ENCODE measurements at regions not wholly inside any gene's neighbourhood (a gene's known extent, or its start where the extent isn't known, plus 50 kb on each side); places are given as distances from the start of the nearest gene placed in this dataset.
"Not testable (repeated sequence)": the region's sequence is repeated elsewhere in the genome, so short reads cannot be mapped to it uniquely, and the experiment has no call there.

GRCh38 chr10:65235266-65235665 is 1690.6 kb upstream of the LRRTM3 start:
- DNase-seq (ENCODE audit: low read depth, low spot score): no peak

GRCh38 chr10:65235846-65236245 is 1690.0 kb upstream of the LRRTM3 start:
- no peak for DNase-seq (ENCODE audit: low read depth, low spot score)

- no peak for DNase-seq (ENCODE audit: low read depth, low spot score)
Measured at GRCh38 chr10:65265451-65265954, 1660.3 kb upstream of the LRRTM3 start.

- not testable (repeated sequence) for DNase-seq (ENCODE audit: low read depth, low spot score)
Measured at GRCh38 chr10:65269551-65269950, 1656.3 kb upstream of the LRRTM3 start.

GRCh38 chr10:65270969-65271368 is 1654.9 kb upstream of the LRRTM3 start:
- no peak for DNase-seq (ENCODE audit: low read depth, low spot score)

GRCh38 chr10:65273115-65273514 is 1652.7 kb upstream of the LRRTM3 start:
- peak; percentile 3 for DNase-seq (ENCODE audit: low read depth, low spot score)

GRCh38 chr10:65275296-65275695 is 1650.5 kb upstream of the LRRTM3 start:
- DNase-seq (ENCODE audit: low read depth, low spot score): no peak

- no peak for DNase-seq (ENCODE audit: low read depth, low spot score)
Measured at GRCh38 chr10:65284495-65285041, 1641.3 kb upstream of the LRRTM3 start.

GRCh38 chr10:65285726-65286125 is 1640.1 kb upstream of the LRRTM3 start:
- DNase-seq (ENCODE audit: low read depth, low spot score): not testable (repeated sequence)

- DNase-seq (ENCODE audit: low read depth, low spot score): no peak
Measured at GRCh38 chr10:65291286-65291685, 1634.5 kb upstream of the LRRTM3 start.

- DNase-seq (ENCODE audit: low read depth, low spot score): no peak
Measured at GRCh38 chr10:65292551-65292950, 1633.3 kb upstream of the LRRTM3 start.

GRCh38 chr10:65294329-65294728 is 1631.5 kb upstream of the LRRTM3 start:
- DNase-seq (ENCODE audit: low read depth, low spot score): no peak

GRCh38 chr10:65301181-65301580 is 1624.7 kb upstream of the LRRTM3 start:
- no peak for DNase-seq (ENCODE audit: low read depth, low spot score)

GRCh38 chr10:65306201-65306600 is 1619.6 kb upstream of the LRRTM3 start:
- no peak for DNase-seq (ENCODE audit: low read depth, low spot score)

- DNase-seq (ENCODE audit: low read depth, low spot score): no peak
Measured at GRCh38 chr10:65312876-65313275, 1613.0 kb upstream of the LRRTM3 start.

GRCh38 chr10:65313406-65313805 is 1612.4 kb upstream of the LRRTM3 start:
- DNase-seq (ENCODE audit: low read depth, low spot score): no peak

GRCh38 chr10:65314253-65314652 is 1611.6 kb upstream of the LRRTM3 start:
- no peak for DNase-seq (ENCODE audit: low read depth, low spot score)

GRCh38 chr10:65319493-65319892 is 1606.3 kb upstream of the LRRTM3 start:
- no peak for DNase-seq (ENCODE audit: low read depth, low spot score)

GRCh38 chr10:65320236-65321026 is 1605.4 kb upstream of the LRRTM3 start:
- no peak for DNase-seq (ENCODE audit: low read depth, low spot score)

- DNase-seq (ENCODE audit: low read depth, low spot score): no peak
Measured at GRCh38 chr10:65323802-65324201, 1602.0 kb upstream of the LRRTM3 start.

- DNase-seq (ENCODE audit: low read depth, low spot score): peak; percentile 23
Measured at GRCh38 chr10:65325913-65326312, 1599.9 kb upstream of the LRRTM3 start.

GRCh38 chr10:65328486-65328885 is 1597.3 kb upstream of the LRRTM3 start:
- DNase-seq (ENCODE audit: low read depth, low spot score): no peak

- DNase-seq (ENCODE audit: low read depth, low spot score): no peak
Measured at GRCh38 chr10:65335311-65335710, 1590.5 kb upstream of the LRRTM3 start.

Data from iPS DF 19.7 (cell line).